ENCODE measurements at regions not wholly inside any gene's neighbourhood (a gene's known extent, or its start where the extent isn't known, plus 50 kb on each side); places are given as distances from the start of the nearest gene placed in this dataset.

GRCh38 chr5:173385832-173386360 lies 57.7 kb upstream of the STC2 start:
- TF ChIP-seq CTCF (IDR thresholded peaks at IDR 0.05) = no peak
- no peak for TF ChIP-seq POLR2A (IDR thresholded peaks at IDR 0.05)
